Activated T-helper 1 cell treated with anti-CD3 and anti-CD28 coated beads, Interleukin-2, amount 50 U/mL, for 16 hours (primary cell): ENCODE measurements at regions not wholly inside any gene's neighbourhood (a gene's known extent, or its start where the extent isn't known, plus 50 kb on each side); places are given as distances from the start of the nearest gene placed in this dataset.

Experiments used
- DNase-seq, 2 donors: peaks; one replicate each; pipeline ENCODE4 v3.0.0-alpha.2; 2020; ENCODE audit warnings: low read depth in 1 of 2, low spot score in 1 of 2

GRCh38 chr1:21347072-21347581 is 56.9 kb upstream of the ECE1 start:
- DNase-seq = no peak

DNA sequence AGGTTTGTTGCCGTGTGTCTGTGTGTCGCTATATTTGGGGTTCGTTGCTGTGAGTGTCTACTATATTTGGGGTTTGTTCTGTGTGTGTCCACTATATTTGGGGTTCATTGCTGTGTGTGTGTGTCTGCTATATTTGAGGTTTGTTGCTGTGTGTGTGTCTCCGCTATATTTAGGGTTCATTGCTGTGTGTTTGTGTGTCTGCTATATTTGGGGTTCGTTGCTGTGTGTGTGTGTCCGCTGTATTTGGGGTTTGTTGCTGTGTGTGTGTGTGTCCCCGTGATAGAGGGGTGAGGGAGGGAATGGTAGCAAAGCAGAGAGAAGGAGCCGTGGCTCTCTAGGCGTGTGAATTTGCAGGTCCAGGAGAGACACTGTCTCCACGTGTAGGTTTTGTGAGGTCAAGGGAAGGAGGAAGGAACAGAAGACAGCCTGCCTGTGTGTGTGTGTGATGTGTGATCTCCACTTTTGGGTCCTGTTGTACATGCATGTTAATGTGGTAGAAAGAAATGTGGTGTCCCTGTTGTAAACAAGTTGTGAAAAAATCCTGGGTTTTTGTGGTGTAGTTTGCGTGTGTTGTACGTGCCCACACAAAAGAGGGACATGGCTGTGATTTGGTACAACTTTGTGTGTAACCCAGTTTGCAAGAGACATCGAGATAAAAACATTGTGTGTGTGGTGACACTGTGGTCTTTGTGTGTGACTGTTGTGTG is 56.3 kb upstream of the ECE1 start:
- DNase-seq = no peak

DNA sequence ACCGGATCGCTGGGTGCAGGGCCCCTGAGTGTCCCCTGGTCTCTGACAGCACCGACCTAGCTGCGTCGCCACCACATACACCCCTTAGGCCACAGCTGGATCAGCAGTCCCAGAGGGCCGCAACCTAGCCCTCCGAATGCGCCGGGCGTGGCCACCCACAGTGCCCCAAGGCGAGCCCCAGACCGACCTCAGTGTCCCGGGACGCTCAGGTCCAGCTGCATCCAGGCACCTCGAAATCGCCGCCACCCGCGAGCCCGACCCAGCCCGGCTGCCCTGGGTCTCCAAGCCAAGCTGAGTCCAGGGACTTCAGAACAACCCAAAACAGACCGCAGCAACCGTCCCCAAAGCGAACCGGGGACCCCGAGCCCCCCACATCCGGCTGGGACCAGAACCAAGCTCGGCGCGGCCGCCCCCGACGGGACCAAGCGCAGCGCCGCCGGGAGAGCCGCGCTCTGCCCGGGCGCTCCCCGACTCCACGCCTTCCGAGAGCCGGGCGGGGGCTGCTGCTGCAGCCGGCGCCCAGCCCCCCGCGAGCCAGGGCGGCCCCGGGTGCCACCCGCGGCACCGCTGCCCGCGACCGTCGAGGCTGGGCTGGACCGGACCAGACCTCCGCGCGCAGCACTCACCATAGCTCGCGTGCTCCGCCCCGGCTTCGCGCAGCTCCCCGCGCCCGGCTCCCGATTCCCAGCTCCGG is 54.6 kb upstream of the ECE1 start:
- DNase-seq = no peak

DNA sequence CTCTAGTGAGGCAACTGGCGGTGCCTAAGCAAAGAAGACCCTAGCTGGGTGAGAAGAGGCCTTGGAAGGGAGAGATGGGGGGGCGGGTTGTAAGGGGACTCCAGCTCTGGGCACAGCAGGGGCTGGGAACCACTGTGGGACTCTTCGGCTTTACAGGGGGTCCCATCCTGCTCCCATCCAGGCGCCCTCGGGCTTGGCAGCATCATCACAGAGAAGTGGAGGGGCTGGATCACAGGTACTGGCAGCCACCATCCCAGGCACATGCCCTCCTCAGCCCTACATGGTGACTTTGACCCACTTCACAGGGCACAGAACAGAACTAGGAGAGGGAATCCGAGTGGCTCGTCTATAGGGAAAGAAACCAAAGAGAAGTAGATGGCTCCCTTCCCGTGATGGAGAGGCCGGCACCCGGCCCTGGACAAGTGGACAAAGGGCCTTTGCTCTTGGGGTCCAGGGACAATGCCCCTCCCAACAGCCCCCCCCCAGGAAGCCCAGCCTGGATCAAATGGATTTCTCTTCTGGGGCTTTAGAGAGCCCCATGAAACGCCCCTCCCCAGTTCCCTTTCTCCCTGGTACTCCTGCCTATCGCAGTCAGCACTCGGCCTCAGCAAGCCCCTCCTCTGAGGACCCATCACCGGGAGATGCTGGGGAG is 54.0 kb upstream of the ECE1 start:
- no peak for DNase-seq

DNA sequence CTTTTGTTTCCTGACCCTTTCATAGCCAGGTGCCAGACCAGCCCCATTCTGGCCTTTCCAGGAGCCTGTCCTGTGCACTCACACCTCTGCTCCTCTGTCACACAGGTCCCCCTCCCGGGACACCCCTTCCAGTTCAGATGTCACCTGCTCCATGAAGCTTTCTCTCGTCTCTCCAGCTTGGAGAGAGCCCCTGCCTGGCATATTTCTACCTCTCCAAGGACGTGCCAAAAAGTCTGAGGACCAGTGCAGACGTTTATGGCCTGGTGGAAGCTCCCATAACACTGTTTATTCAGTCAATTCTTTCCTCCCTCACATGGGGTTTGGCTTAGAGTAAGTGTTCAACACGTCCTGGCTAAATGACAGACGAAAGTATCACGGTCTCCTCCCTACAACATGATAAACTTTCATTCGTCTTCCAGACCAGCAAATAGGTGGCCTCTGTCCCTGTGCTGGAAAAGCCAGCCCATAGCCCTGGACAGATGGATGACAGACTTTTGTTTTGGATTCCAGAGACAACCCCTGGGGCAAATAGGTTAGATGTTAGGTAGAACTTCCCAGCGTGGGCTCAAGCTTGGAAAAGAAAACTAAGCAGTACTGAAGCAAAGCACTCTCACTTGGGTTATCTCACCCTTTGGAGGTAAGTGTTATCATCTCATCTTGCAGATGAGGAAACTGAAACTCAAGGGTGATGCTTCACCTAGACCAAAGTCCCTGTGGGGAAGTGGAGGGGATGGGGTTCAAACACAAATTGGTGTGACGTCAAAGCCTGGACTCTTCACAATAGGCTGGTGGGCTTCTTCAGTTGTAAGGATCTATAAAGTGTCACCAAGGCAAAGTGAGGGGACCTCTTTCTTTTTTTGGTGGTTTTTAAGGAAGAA is 52.9 kb upstream of the ECE1 start:
- DNase-seq = no peak

DNA sequence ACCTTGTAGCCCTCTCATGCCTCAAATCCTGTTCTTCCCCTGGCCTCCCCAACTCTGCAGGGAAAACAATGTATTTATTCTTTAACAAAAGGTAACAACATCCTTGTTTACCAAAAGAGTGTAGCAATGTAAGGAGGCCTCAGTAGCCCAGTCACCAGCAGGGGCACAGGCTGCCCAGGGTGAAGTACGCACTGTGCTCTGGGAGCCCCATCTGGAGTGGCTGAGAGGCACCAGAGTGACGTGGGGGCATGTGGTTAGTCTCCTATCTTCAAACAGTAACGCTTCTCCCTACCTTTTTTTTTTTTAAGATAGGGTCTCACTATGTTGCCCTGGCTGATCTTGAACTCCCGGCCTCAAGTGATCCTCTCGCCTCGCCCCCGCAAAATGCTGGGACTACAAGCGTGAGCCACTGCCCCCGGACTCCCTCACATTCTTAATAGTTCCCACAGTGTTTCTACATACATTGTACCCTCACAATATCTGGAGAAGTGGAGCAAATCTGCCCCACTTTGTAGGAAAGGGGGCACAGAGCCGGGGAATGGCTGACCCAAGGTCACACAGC is 51.3 kb upstream of the ECE1 start:
- no peak for DNase-seq

GRCh38 chr1:21341022-21341421 is 50.8 kb upstream of the ECE1 start:
- DNase-seq = no peak

- no peak for DNase-seq
Measured at GRCh38 chr1:21340230-21340945, 50.1 kb upstream of the ECE1 start.
